ENCODE measurements at regions not wholly inside any gene's neighbourhood (a gene's known extent, or its start where the extent isn't known, plus 50 kb on each side); places are given as distances from the start of the nearest gene placed in this dataset.
A peak's percentile ranks its signal among the peaks of the same experiment; 100 is the strongest.

- no peaks in the 10 kb centered on the region for H3K36me3 ChIP-seq (ENCODE audit: insufficient read depth, low read length)
- TF ChIP-seq, protein P1, sequence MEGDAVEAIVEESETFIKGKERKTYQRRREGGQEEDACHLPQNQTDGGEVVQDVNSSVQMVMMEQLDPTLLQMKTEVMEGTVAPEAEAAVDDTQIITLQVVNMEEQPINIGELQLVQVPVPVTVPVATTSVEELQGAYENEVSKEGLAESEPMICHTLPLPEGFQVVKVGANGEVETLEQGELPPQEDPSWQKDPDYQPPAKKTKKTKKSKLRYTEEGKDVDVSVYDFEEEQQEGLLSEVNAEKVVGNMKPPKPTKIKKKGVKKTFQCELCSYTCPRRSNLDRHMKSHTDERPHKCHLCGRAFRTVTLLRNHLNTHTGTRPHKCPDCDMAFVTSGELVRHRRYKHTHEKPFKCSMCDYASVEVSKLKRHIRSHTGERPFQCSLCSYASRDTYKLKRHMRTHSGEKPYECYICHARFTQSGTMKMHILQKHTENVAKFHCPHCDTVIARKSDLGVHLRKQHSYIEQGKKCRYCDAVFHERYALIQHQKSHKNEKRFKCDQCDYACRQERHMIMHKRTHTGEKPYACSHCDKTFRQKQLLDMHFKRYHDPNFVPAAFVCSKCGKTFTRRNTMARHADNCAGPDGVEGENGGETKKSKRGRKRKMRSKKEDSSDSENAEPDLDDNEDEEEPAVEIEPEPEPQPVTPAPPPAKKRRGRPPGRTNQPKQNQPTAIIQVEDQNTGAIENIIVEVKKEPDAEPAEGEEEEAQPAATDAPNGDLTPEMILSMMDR (IDR thresholded peaks at IDR 0.05; ENCODE audit: extremely low read depth, low read depth, low read length), result no peak
- H3K27ac ChIP-seq (ENCODE audit: low read depth, low read length), result no peak overlapping the region
- no peak overlapping the region for H3K4me3 ChIP-seq (ENCODE audit: insufficient read depth, low read length)
- H3K4me1 ChIP-seq (ENCODE audit: insufficient read depth, low read length), result no peaks in the 10 kb centered on the region
- no peaks in the 10 kb centered on the region for H3K79me2 ChIP-seq (ENCODE audit: insufficient read depth, low read length)
- no peaks in the 10 kb centered on the region for H4K20me1 ChIP-seq (ENCODE audit: insufficient read depth, low read length)
- H2AFZ ChIP-seq (ENCODE audit: low read length), result no peak overlapping the region
- peaks cover 8% of the 10 kb centered on the region for H3K27me3 ChIP-seq (ENCODE audit: insufficient read depth, low read length)
- H3K9me3 ChIP-seq (ENCODE audit: low read depth, low read length), result no peaks in the 10 kb centered on the region
- H3K4me2 ChIP-seq (ENCODE audit: insufficient read depth, low read length), result no peak overlapping the region
- no peak for DNase-seq (ENCODE audit: insufficient read length, low spot score, missing footprints)
Measured at GRCh38 chr2:236859908-236860307, 225.8 kb upstream of the COPS8 start.

DNA sequence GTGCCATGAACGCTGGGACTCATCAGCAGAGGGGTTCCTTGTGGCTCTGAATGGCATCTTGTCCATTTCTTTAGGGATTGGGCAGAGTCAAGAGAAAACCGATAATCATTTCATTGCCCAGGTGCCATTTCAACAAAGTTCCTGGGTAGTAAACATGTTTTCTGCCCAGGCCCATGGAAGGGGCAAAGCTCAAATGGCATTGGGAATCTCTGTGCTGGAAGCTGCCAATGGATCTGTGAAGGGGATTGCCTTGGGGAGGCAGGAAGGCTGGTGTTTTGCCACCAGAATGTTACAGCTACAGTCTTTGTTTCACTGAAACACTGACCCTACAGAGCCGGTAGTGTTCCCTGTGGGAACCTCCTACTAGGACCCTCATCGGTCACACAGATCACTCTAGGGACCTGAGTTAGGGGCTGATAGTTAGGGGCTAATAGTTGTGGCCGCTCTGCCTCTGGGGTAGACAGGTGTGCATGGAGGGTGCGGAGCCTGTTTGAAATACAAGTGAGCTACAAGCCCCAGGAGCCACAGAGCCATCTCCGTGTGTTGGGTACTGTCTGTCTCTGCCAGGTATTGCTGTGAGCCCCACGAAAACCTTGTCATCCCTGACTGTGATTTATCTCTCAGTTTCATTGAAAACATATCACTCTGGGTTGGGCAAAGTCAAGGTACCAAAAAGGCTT is 224.4 kb upstream of the COPS8 start:
- H2AFZ ChIP-seq (ENCODE audit: low read length), result no peak overlapping the region
- DNase-seq (ENCODE audit: insufficient read length, low spot score, missing footprints), result no peak
- H3K4me1 ChIP-seq (ENCODE audit: insufficient read depth, low read length), result no peaks in the 10 kb centered on the region
- H4K20me1 ChIP-seq (ENCODE audit: insufficient read depth, low read length), result no peaks in the 10 kb centered on the region
- H3K79me2 ChIP-seq (ENCODE audit: insufficient read depth, low read length), result no peaks in the 10 kb centered on the region
- H3K4me3 ChIP-seq (ENCODE audit: insufficient read depth, low read length), result no peak overlapping the region
- no peaks in the 10 kb centered on the region for H3K9me3 ChIP-seq (ENCODE audit: low read depth, low read length)
- TF ChIP-seq, protein P1 (IDR thresholded peaks at IDR 0.05; ENCODE audit: extremely low read depth, low read depth, low read length), result no peak
- no peaks in the 10 kb centered on the region for H3K36me3 ChIP-seq (ENCODE audit: insufficient read depth, low read length)
- no peak overlapping the region for H3K4me2 ChIP-seq (ENCODE audit: insufficient read depth, low read length)
- H3K27me3 ChIP-seq (ENCODE audit: insufficient read depth, low read length), result peaks cover 8% of the 10 kb centered on the region
- no peak overlapping the region for H3K27ac ChIP-seq (ENCODE audit: low read depth, low read length)

DNA sequence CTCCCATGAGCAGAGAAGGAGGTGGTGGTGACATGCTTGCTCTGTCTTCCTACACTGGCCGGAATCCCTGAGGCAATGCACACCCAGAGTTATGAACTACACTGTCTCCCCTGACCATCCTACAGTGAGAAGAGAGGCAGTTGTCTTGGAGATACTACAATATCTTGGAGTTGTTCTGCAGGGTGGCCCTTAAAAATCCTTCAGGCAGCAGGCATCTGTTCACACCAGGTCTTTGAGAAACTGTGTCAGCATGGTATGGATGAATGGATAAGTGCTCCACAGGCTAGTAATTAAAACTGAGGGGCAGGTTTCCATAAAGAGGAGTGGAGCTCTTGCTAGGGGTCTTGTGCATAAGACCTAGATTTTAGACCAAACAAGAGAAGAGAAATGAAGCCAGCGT is 223.7 kb upstream of the COPS8 start:
- TF ChIP-seq, protein P1 (IDR thresholded peaks at IDR 0.05; ENCODE audit: extremely low read depth, low read depth, low read length), result no peak
- H3K4me2 ChIP-seq (ENCODE audit: insufficient read depth, low read length), result no peak overlapping the region
- no peak overlapping the region for H2AFZ ChIP-seq (ENCODE audit: low read length)
- no peaks in the 10 kb centered on the region for H3K4me1 ChIP-seq (ENCODE audit: insufficient read depth, low read length)
- no peak overlapping the region for H3K4me3 ChIP-seq (ENCODE audit: insufficient read depth, low read length)
- H3K9me3 ChIP-seq (ENCODE audit: low read depth, low read length), result no peaks in the 10 kb centered on the region
- H3K27me3 ChIP-seq (ENCODE audit: insufficient read depth, low read length), result peaks cover 8% of the 10 kb centered on the region
- no peaks in the 10 kb centered on the region for H3K36me3 ChIP-seq (ENCODE audit: insufficient read depth, low read length)
- H3K79me2 ChIP-seq (ENCODE audit: insufficient read depth, low read length), result no peaks in the 10 kb centered on the region
- H3K27ac ChIP-seq (ENCODE audit: low read depth, low read length), result no peak overlapping the region
- no peak for DNase-seq (ENCODE audit: insufficient read length, low spot score, missing footprints)
- H4K20me1 ChIP-seq (ENCODE audit: insufficient read depth, low read length), result no peaks in the 10 kb centered on the region

DNA sequence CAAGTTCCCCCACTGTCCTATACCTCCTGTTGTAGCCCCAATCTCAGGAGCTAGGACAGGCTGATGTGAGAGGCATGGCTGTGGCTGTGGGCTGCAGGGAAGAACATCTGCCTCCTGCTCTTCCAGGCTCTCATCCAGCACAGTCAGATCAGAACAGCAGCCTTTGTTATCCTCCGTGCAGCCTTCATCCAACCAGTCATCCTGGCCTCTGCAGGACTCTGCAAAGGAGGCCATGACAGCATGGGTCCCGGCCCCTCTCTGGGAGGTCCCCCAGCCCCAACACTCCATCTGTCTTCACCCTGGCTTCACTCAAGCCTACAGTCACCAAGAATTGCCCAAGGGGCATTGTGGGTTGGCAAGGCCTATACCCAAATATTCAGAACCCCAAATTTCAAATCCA is 223.2 kb upstream of the COPS8 start:
- no peaks in the 10 kb centered on the region for H4K20me1 ChIP-seq (ENCODE audit: insufficient read depth, low read length)
- no peaks in the 10 kb centered on the region for H3K36me3 ChIP-seq (ENCODE audit: insufficient read depth, low read length)
- no peaks in the 10 kb centered on the region for H3K9me3 ChIP-seq (ENCODE audit: low read depth, low read length)
- DNase-seq (ENCODE audit: insufficient read length, low spot score, missing footprints), result no peak
- peaks cover 8% of the 10 kb centered on the region for H3K27me3 ChIP-seq (ENCODE audit: insufficient read depth, low read length)
- no peaks in the 10 kb centered on the region for H3K4me1 ChIP-seq (ENCODE audit: insufficient read depth, low read length)
- no peak overlapping the region for H3K4me2 ChIP-seq (ENCODE audit: insufficient read depth, low read length)
- H3K4me3 ChIP-seq (ENCODE audit: insufficient read depth, low read length), result no peak overlapping the region
- no peak overlapping the region for H2AFZ ChIP-seq (ENCODE audit: low read length)
- H3K27ac ChIP-seq (ENCODE audit: low read depth, low read length), result peak overlapping the region; percentile 42
- TF ChIP-seq, protein P1 (IDR thresholded peaks at IDR 0.05; ENCODE audit: extremely low read depth, low read depth, low read length), result no peak
- H3K79me2 ChIP-seq (ENCODE audit: insufficient read depth, low read length), result no peaks in the 10 kb centered on the region
